MCF 10A (cell line): ENCODE measurements at regions not wholly inside any gene's neighbourhood (a gene's known extent, or its start where the extent isn't known, plus 50 kb on each side); places are given as distances from the start of the nearest gene placed in this dataset.

Experiments
- BruUV-seq: library from RNA; stranded (reverse); fragments of 400-500 nt; replicated peaks from 2 replicates; lab custom pipeline; 2021; lab: Mats Ljungman, UMichigan
- CTCF ChIA-PET: fragments of 300-600 bp; sonication (Branson Sonifier 250); formaldehyde crosslinking; extraction: SDS; loops from one replicate; lab custom pipeline; 2021; ENCODE audit warnings: antibody characterized with exemption, inconsistent platforms; lab: Yijun Ruan, JAX
- POLR2A ChIA-PET: fragments of 300-600, 350-650 bp; sonication (Branson Sonifier 250); formaldehyde crosslinking; extraction: SDS; loops from one replicate; lab custom pipeline; 2020; ENCODE audit warnings: antibody characterized with exemption, inconsistent platforms; lab: Yijun Ruan, JAX
- DNase-seq: peaks from one replicate; pipeline ENCODE4 v3.0.0-alpha.2; 2018; ENCODE audit not compliant: unreplicated experiment
- H3K27ac Mint-ChIP-seq: one replicate; pipeline ENCODE4 v1.8.0; 2022; ENCODE audit warnings: mild to moderate bottlenecking, low read depth, mixed read lengths; ENCODE audit not compliant: unreplicated experiment
- H3K27me3 Mint-ChIP-seq: one replicate; pipeline ENCODE4 v1.8.0; 2022; ENCODE audit warnings: mixed read lengths; ENCODE audit not compliant: insufficient read depth, unreplicated experiment
- H3K36me3 Mint-ChIP-seq: one replicate; pipeline ENCODE4 v1.8.0; 2022; ENCODE audit warnings: mild to moderate bottlenecking, moderate library complexity, mixed read lengths; ENCODE audit not compliant: insufficient read depth, unreplicated experiment
- H3K4me1 Mint-ChIP-seq: one replicate; pipeline ENCODE4 v1.8.0; 2022; ENCODE audit warnings: mixed read lengths; ENCODE audit not compliant: insufficient read depth, unreplicated experiment
- H3K4me3 Mint-ChIP-seq: one replicate; pipeline ENCODE4 v1.8.0; 2022; ENCODE audit warnings: mild to moderate bottlenecking, moderate library complexity, mixed read lengths; ENCODE audit not compliant: unreplicated experiment
- H3K9me3 Mint-ChIP-seq: one replicate; pipeline ENCODE4 v1.8.0; 2022; ENCODE audit warnings: mixed read lengths; ENCODE audit not compliant: unreplicated experiment
- CTCF ChIP-seq: fragments of 200-600 bp; IDR thresholded peaks from one replicate; pipeline ENCODE4 v1.8.0; 2022; ENCODE audit warnings: antibody characterized with exemption, mild to moderate bottlenecking; ENCODE audit not compliant: unreplicated experiment
- intact Hi-C: fragments of 100-400 bp; cut with micrococcal nuclease; formaldehyde crosslinking; loops from 2 replicates; pipeline ENCODE4 v1.14.1; 2022

- ChIA-PET POLR2A (no interaction called here), CTCF (interaction anchor here (1.2 kb wide), 1 partner anchor 27 kb away, joined by 3 read pairs; no protein-coding TSS in a partner anchor)
- intact Hi-C loops: no loop called here
- H3K36me3 Mint-ChIP-seq: no peaks in the 10 kb centered on the region
- BruUV-seq: no TSS peak
- TF ChIP-seq CTCF: no peak
- no peaks in the 10 kb centered on the region for H3K27me3 Mint-ChIP-seq
- H3K9me3 Mint-ChIP-seq: no peaks in the 10 kb centered on the region
- no peaks in the 10 kb centered on the region for H3K4me1 Mint-ChIP-seq
- no peak for DNase-seq
- H3K4me3 Mint-ChIP-seq: no peak overlapping the region
- H3K27ac Mint-ChIP-seq: no peak overlapping the region
Measured at GRCh38 chr3:135532021-135532420, 433.5 kb upstream of the PPP2R3A start.

GRCh38 chr3:135538123-135538522 is 427.4 kb upstream of the PPP2R3A start:
- no peak overlapping the region for H3K4me3 Mint-ChIP-seq
- DNase-seq: no peak
- H3K9me3 Mint-ChIP-seq: no peaks in the 10 kb centered on the region
- TF ChIP-seq CTCF: no peak
- no peaks in the 10 kb centered on the region for H3K4me1 Mint-ChIP-seq
- ChIA-PET CTCF (interaction anchor here (0.6 kb wide), 1 partner anchor 18 kb away, joined by 3 read pairs; no protein-coding TSS in a partner anchor), POLR2A (no interaction called here)
- intact Hi-C loops: no loop called here
- no peaks in the 10 kb centered on the region for H3K36me3 Mint-ChIP-seq
- BruUV-seq: no TSS peak
- no peaks in the 10 kb centered on the region for H3K27me3 Mint-ChIP-seq
- no peak overlapping the region for H3K27ac Mint-ChIP-seq

GRCh38 chr3:135539351-135539750 is 426.2 kb upstream of the PPP2R3A start:
- DNase-seq: no peak
- intact Hi-C loops: no loop called here
- BruUV-seq: no TSS peak
- peaks cover 9% of the 10 kb centered on the region for H3K9me3 Mint-ChIP-seq
- ChIA-PET CTCF (no interaction called here), POLR2A (no interaction called here)
- no peaks in the 10 kb centered on the region for H3K36me3 Mint-ChIP-seq
- H3K27ac Mint-ChIP-seq: no peak overlapping the region
- H3K27me3 Mint-ChIP-seq: no peaks in the 10 kb centered on the region
- TF ChIP-seq CTCF: no peak
- no peaks in the 10 kb centered on the region for H3K4me1 Mint-ChIP-seq
- H3K4me3 Mint-ChIP-seq: no peak overlapping the region

GRCh38 chr3:135539854-135540253 is 425.7 kb upstream of the PPP2R3A start:
- peaks cover 9% of the 10 kb centered on the region for H3K9me3 Mint-ChIP-seq
- H3K36me3 Mint-ChIP-seq: no peaks in the 10 kb centered on the region
- no peaks in the 10 kb centered on the region for H3K4me1 Mint-ChIP-seq
- ChIA-PET POLR2A (no interaction called here), CTCF (no interaction called here)
- no TSS peak for BruUV-seq
- no peak for TF ChIP-seq CTCF
- no peak for DNase-seq
- H3K27ac Mint-ChIP-seq: no peak overlapping the region
- H3K27me3 Mint-ChIP-seq: no peaks in the 10 kb centered on the region
- H3K4me3 Mint-ChIP-seq: no peak overlapping the region
- intact Hi-C loops: no loop called here
